HCT116 (cell line): ENCODE measurements at regions not wholly inside any gene's neighbourhood (a gene's known extent, or its start where the extent isn't known, plus 50 kb on each side); places are given as distances from the start of the nearest gene placed in this dataset.

ENCODE experiments used
- FOSL1 ChIP-seq: IDR thresholded peaks from 2 replicates; pipeline ENCODE4 v1.6.1; 2012; ENCODE audit warnings: low read depth
- ZFX ChIP-seq: fragments of 450-650 bp; IDR thresholded peaks from 2 replicates; pipeline ENCODE4 v1.6.1; 2017

DNA sequence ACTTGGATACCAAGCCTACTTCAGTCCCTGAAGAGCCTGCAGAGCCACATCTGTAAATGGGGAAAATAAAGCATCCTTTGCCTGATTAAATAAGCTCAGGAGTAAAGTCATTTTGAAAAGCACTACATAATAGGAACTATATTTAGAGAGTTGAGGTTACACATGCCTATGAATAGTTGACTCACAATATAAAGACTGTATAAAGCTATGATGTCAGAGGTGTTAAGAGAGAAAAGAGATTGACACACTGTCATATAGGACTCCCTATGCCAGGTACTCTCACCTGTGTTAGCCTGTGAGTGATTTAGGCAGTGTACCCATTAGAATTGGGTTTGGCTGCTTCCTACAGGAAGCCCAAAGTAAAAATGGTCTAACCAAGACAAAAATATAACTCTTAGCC is 87.7 kb upstream of the CRHR1 start:
- TF ChIP-seq ZFX: no peak
- TF ChIP-seq FOSL1: no peak
